SK-N-SH (cell line): ENCODE measurements at regions not wholly inside any gene's neighbourhood (a gene's known extent, or its start where the extent isn't known, plus 50 kb on each side); places are given as distances from the start of the nearest gene placed in this dataset.

ENCODE experiments used
- CHD2 ChIP-seq: fragments of 150-350 bp; IDR thresholded peaks from 2 replicates; pipeline ENCODE4 v1.6.1; 2018; ENCODE audit warnings: low read length; ENCODE audit not compliant: partially characterized antibody
- EZH2phosphoT487 ChIP-seq: fragments of 200-600 bp; sonication (generic); IDR thresholded peaks from 2 replicates; pipeline ENCODE4 v1.6.1; 2017; ENCODE audit warnings: low read depth, mixed run types, mild to moderate bottlenecking, antibody characterized with exemption, moderate library complexity, borderline replicate concordance
- POLR2AphosphoS5 ChIP-seq: IDR thresholded peaks from 2 replicates; pipeline ENCODE4 v1.6.1; 2012; ENCODE audit warnings: low read depth, low read length
- RAD21 ChIP-seq: IDR thresholded peaks from 2 replicates; pipeline ENCODE4 v1.6.1; 2012; ENCODE audit warnings: mild to moderate bottlenecking, low read length
- YY1 ChIP-seq: IDR thresholded peaks from 2 replicates; pipeline ENCODE4 v1.4.0; 2012; ENCODE audit warnings: low read depth, mild to moderate bottlenecking
- TF ChIP-seq, protein P1 (sequence below): fragments of 200-600 bp; sonication (generic); IDR thresholded peaks from 2 replicates; pipeline ENCODE4 v1.6.1; 2017; ENCODE audit warnings: antibody characterized with exemption, mild to moderate bottlenecking, moderate library complexity
- TF ChIP-seq, protein P2 (sequence below): IDR thresholded peaks from 2 replicates; pipeline ENCODE4 v1.4.0; 2012; ENCODE audit warnings: low read depth, borderline replicate concordance

DNA sequence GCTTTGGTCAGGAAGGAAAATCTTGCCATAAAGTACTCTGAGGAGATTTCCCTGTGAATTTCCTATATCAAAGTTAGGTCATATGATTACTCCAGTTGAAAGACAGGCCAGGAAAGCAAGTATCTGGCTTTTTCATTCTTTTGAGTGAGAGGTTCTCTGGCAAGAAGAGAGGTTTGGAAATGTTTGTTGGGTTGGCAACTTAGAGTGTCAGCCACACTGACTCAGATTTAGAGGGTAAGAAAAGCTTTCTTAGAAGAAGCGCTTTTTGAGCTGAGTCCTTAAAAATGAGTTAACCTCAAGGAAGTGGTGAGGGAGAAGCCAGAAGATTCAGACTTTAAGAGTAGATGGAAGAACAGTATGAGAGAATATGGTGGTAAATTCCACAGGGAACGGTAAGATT, 86.1 kb upstream of the BDNF start:
- TF ChIP-seq, protein P1, sequence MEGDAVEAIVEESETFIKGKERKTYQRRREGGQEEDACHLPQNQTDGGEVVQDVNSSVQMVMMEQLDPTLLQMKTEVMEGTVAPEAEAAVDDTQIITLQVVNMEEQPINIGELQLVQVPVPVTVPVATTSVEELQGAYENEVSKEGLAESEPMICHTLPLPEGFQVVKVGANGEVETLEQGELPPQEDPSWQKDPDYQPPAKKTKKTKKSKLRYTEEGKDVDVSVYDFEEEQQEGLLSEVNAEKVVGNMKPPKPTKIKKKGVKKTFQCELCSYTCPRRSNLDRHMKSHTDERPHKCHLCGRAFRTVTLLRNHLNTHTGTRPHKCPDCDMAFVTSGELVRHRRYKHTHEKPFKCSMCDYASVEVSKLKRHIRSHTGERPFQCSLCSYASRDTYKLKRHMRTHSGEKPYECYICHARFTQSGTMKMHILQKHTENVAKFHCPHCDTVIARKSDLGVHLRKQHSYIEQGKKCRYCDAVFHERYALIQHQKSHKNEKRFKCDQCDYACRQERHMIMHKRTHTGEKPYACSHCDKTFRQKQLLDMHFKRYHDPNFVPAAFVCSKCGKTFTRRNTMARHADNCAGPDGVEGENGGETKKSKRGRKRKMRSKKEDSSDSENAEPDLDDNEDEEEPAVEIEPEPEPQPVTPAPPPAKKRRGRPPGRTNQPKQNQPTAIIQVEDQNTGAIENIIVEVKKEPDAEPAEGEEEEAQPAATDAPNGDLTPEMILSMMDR, result no peak
- TF ChIP-seq, protein P2, sequence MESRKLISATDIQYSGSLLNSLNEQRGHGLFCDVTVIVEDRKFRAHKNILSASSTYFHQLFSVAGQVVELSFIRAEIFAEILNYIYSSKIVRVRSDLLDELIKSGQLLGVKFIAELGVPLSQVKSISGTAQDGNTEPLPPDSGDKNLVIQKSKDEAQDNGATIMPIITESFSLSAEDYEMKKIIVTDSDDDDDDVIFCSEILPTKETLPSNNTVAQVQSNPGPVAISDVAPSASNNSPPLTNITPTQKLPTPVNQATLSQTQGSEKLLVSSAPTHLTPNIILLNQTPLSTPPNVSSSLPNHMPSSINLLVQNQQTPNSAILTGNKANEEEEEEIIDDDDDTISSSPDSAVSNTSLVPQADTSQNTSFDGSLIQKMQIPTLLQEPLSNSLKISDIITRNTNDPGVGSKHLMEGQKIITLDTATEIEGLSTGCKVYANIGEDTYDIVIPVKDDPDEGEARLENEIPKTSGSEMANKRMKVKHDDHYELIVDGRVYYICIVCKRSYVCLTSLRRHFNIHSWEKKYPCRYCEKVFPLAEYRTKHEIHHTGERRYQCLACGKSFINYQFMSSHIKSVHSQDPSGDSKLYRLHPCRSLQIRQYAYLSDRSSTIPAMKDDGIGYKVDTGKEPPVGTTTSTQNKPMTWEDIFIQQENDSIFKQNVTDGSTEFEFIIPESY, result no peak
- TF ChIP-seq YY1 (no peak), EZH2phosphoT487 (no peak), CHD2 (no peak), RAD21 (no peak), POLR2AphosphoS5 (no peak)
